ENCODE measurements at regions not wholly inside any gene's neighbourhood (a gene's known extent, or its start where the extent isn't known, plus 50 kb on each side); places are given as distances from the start of the nearest gene placed in this dataset.

DNA sequence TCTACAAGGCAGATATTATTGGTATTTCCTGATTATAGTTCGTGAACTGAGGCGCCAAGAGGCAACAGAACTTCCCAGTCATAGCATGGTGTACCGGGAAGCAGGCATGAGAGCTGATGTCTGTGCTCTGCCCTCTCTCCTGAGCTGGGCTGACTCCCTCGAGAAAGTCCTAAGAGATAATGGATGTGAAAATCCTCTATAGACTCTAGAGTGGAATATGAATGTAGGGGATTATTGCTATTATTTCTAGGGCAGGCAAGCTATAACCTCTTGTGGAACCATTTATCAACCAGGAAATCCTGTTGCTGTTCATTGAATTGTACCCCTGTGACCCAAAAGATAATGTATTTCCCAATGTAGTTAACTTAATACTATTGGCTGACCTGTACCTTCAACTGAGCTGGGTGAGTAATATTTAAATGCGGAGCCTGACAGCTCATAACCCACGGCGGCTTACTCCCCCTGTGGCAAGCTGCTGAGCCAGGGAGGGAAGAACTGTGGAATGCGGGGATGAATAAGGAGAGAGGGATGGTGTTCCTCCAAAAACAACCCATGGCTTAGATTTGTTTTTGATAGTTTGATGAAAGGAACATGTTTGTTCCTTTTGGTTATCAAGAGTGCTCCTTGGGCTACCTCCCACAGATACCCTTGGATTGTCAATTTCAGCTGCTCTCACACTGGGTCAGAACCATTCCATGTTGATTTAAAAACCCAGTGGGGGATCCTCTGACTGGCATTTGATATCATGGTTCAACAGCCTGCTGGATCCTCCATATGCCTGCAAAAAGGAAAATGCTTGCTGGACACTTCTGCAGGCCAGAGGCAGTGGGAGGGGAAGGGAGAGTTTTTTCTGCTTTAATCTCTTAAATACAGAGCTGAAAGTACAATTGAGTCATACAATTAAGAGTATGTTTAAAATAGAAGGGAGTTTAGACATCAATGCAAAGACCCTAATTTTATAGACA, 339.0 kb upstream of the BOD1L1 start:
- Histone ChIP-seq H3K4me1 (peaks cover 0 to 8% (median 0%) of the 10 kb centered on the region in 6 donors), H3K4me3 (no peak overlapping the region), H3K27ac (no peak overlapping the region), H3K36me3 (no peaks in the 10 kb centered on the region), H3K9me3 (peaks cover 0 to 8% (median 0%) of the 10 kb centered on the region in 8 donors), H3K27me3 (replicated peaks in 1 of 7) (peaks cover 0 to 9% (median 0%) of the 10 kb centered on the region in 7 donors)
- TF ChIP-seq, protein P1, sequence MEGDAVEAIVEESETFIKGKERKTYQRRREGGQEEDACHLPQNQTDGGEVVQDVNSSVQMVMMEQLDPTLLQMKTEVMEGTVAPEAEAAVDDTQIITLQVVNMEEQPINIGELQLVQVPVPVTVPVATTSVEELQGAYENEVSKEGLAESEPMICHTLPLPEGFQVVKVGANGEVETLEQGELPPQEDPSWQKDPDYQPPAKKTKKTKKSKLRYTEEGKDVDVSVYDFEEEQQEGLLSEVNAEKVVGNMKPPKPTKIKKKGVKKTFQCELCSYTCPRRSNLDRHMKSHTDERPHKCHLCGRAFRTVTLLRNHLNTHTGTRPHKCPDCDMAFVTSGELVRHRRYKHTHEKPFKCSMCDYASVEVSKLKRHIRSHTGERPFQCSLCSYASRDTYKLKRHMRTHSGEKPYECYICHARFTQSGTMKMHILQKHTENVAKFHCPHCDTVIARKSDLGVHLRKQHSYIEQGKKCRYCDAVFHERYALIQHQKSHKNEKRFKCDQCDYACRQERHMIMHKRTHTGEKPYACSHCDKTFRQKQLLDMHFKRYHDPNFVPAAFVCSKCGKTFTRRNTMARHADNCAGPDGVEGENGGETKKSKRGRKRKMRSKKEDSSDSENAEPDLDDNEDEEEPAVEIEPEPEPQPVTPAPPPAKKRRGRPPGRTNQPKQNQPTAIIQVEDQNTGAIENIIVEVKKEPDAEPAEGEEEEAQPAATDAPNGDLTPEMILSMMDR (IDR thresholded peaks at IDR 0.05 in 8 of 11, conservative IDR thresholded peaks at IDR 0.05 in 3 of 11): no peak
- TF ChIP-seq POLR2AphosphoS5 (IDR thresholded peaks at IDR 0.05) (no peak), POLR2A (IDR thresholded peaks at IDR 0.05) (no peak)
- intact Hi-C loops (cut with DNase I; ENCODE audit: low total_unique reads): no loop called here
- DNase-seq: no peak
- 46 to 80% (median 70%) methylated on average over 8 of the region's 8 CpGs for WGBS, 5 donors

DNA sequence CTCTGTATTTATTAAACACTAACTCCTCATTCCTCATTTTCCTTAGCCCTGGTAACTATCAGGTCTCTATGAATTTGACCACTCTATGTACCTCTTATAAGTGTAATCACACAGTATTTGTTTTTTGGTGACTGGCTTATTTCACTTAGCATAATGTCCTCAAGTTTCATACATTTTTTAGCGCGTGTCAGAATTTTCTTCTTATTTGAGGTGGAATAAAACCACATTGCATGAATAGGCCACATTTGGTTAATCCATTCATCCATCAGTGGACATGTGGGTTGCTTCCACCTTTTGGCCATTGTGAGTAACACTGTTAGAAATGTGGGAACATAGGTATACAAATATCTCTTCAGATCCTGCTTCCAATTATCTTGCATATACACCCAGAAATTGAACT, 341.2 kb upstream of the BOD1L1 start:
- DNase-seq: no peak
- no peaks in the 10 kb centered on the region for H3K36me3 ChIP-seq
- H3K4me3 ChIP-seq: no peak overlapping the region
- H3K9me3 ChIP-seq: no peaks in the 10 kb centered on the region
- no peak overlapping the region for H3K27ac ChIP-seq
- intact Hi-C loops (cut with DNase I; ENCODE audit: low total_unique reads): no loop called here
- 96 to 100% (median 97%) methylated on average over 2 of the region's 2 CpGs for WGBS, 5 donors
- H3K27me3 ChIP-seq (replicated peaks in 1 of 7): peaks cover 0 to 9% (median 0%) of the 10 kb centered on the region in 7 donors
- TF ChIP-seq POLR2A (IDR thresholded peaks at IDR 0.05) (no peak), POLR2AphosphoS5 (IDR thresholded peaks at IDR 0.05) (no peak)
- TF ChIP-seq, protein P1 (IDR thresholded peaks at IDR 0.05 in 8 of 11, conservative IDR thresholded peaks at IDR 0.05 in 3 of 11): no peak
- peaks cover 0 to 8% (median 0%) of the 10 kb centered on the region in 6 donors for H3K4me1 ChIP-seq

DNA sequence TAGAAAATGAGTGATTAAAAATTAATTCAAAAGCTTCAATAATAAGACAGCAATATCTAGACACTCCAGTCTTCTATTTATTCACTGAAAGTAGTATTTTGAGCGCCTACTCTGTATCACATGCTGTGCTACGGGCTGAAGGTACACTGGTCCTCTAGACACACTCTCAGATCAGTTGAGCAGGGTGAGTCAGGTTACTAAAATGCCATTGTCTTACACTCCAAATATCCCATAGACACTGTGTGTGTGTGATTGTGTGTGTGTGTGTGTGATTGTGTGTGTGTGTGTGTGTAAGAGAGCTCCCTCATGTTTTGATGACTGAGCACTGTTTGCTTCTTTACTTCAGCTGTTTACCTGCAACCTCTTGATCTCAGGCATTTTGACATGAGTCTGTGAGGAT, 342.8 kb upstream of the BOD1L1 start:
- Histone ChIP-seq H3K36me3 (no peaks in the 10 kb centered on the region), H3K27ac (no peak overlapping the region), H3K4me3 (no peak overlapping the region), H3K4me1 (peaks cover 0 to 8% (median 0%) of the 10 kb centered on the region in 6 donors), H3K9me3 (no peaks in the 10 kb centered on the region), H3K27me3 (replicated peaks in 1 of 7) (peaks cover 0 to 9% (median 0%) of the 10 kb centered on the region in 7 donors)
- WGBS, 5 donors: 89 to 96% (median 95%) methylated on average over 2 of the region's 2 CpGs
- TF ChIP-seq POLR2AphosphoS5 (IDR thresholded peaks at IDR 0.05) (no peak), POLR2A (IDR thresholded peaks at IDR 0.05) (no peak)
- TF ChIP-seq, protein P1 (IDR thresholded peaks at IDR 0.05 in 8 of 11, conservative IDR thresholded peaks at IDR 0.05 in 3 of 11): no peak
- no peak for DNase-seq
- intact Hi-C loops (cut with DNase I; ENCODE audit: low total_unique reads): no loop called here

DNA sequence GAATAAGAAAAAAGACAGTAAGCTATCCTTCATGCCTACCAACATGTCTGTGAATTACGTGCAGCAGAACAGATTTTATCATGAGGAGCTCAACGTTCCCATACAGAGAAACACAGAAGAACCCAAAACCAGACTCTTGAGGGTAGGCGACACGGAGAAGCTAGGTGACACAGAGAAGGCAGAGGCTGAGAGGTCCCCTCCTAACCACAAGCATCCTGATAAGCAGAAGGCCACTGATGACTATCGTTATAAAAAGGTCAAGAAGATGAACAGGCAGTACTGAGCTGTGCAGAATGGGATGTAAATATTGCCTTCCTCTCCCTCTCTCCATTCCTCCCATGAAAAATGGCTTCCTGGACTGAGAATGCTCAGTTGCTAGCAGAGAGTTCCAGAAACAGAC, 350.2 kb upstream of the BOD1L1 start:
- intact Hi-C loops (cut with DNase I; ENCODE audit: low total_unique reads): no loop called here
- no peaks in the 10 kb centered on the region for H3K36me3 ChIP-seq
- peaks cover 0 to 2% (median 0%) of the 10 kb centered on the region in 6 donors for H3K4me1 ChIP-seq
- 33 to 41% (median 39%) methylated on average over 5 of the region's 5 CpGs for WGBS, 5 donors
- peaks cover 0 to 4% (median 0%) of the 10 kb centered on the region in 8 donors for H3K9me3 ChIP-seq
- TF ChIP-seq POLR2A (IDR thresholded peaks at IDR 0.05): no peak
- TF ChIP-seq, protein P1 (IDR thresholded peaks at IDR 0.05 in 8 of 11, conservative IDR thresholded peaks at IDR 0.05 in 3 of 11): no peak
- TF ChIP-seq POLR2AphosphoS5 (IDR thresholded peaks at IDR 0.05): no peak
- no peak overlapping the region for H3K4me3 ChIP-seq
- H3K27ac ChIP-seq: no peak overlapping the region
- H3K27me3 ChIP-seq (replicated peaks in 1 of 7): no peaks in the 10 kb centered on the region
- no peak for DNase-seq

Data from spleen (tissue), 11 donors.